SU-DHL-6 (cell line): ENCODE measurements at regions not wholly inside any gene's neighbourhood (a gene's known extent, or its start where the extent isn't known, plus 50 kb on each side); places are given as distances from the start of the nearest gene placed in this dataset.

Source experiments
- H2AFZ ChIP-seq: fragments of 200-600 bp; sonication (generic); 2 replicates; pipeline ENCODE4 v1.6.1; 2014; ENCODE audit warnings: low read depth, mild to moderate bottlenecking, moderate library complexity, mixed read lengths, antibody characterized with exemption, low read length; ENCODE audit not compliant: severe bottlenecking
- H3F3A ChIP-seq: fragments of 200-600 bp; shearing (Covaris generic); 2 replicates; pipeline ENCODE4 v1.6.0; 2016; ENCODE audit warnings: antibody characterized with exemption, mild to moderate bottlenecking; ENCODE audit not compliant: insufficient read depth
- H3K27ac ChIP-seq: fragments of 200-600 bp; sonication (generic); 2 replicates; pipeline ENCODE4 v1.5.1; 2016; ENCODE audit warnings: low read depth, mild to moderate bottlenecking, low read length, moderate library complexity, mixed read lengths
- H3K27me3 ChIP-seq: fragments of 200-600 bp; sonication (generic), shearing (Covaris generic); 2 replicates; pipeline ENCODE4 v1.6.0; 2014; ENCODE audit warnings: mild to moderate bottlenecking, low read length
- H3K36me3 ChIP-seq: fragments of 200-600 bp; sonication (generic); 2 replicates; pipeline ENCODE4 v1.6.1; 2014; ENCODE audit warnings: mild to moderate bottlenecking, low read length, mixed read lengths
- H3K4me2 ChIP-seq: fragments of 300-600, 200-600 bp; shearing (Covaris generic), sonication (generic); 2 replicates; pipeline ENCODE4 v1.6.0; 2014; ENCODE audit warnings: low read length, low read depth, mild to moderate bottlenecking; ENCODE audit not compliant: poor library complexity, severe bottlenecking
- H3K4me3 ChIP-seq: fragments of 200-600 bp; sonication (generic); 2 replicates; pipeline ENCODE4 v1.5.1; 2014; ENCODE audit warnings: antibody characterized with exemption, low read length, mild to moderate bottlenecking, mixed read lengths; ENCODE audit not compliant: insufficient read depth, poor library complexity, severe bottlenecking
- H3K79me2 ChIP-seq: fragments of 200-600 bp; sonication (generic); 2 replicates; pipeline ENCODE4 v1.6.1; 2014; ENCODE audit warnings: mild to moderate bottlenecking, low read length, moderate library complexity; ENCODE audit not compliant: insufficient read depth
- H3K9ac ChIP-seq: fragments of 200-600 bp; sonication (generic); 2 replicates; pipeline ENCODE4 v1.7.0; 2014; ENCODE audit warnings: mild to moderate bottlenecking, low read length
- H3K9me2 ChIP-seq: fragments of 200-600 bp; sonication (generic); replicated peaks from 2 replicates; pipeline ENCODE4 v1.6.1; 2014; ENCODE audit warnings: low read length; ENCODE audit not compliant: insufficient read depth
- H3K9me3 ChIP-seq: fragments of 200-600 bp; sonication (generic); 2 replicates; pipeline ENCODE4 v1.6.1; 2014; ENCODE audit warnings: low read length, mixed read lengths; ENCODE audit not compliant: insufficient read depth
- H4K20me1 ChIP-seq: fragments of 200-600 bp; sonication (generic); 2 replicates; pipeline ENCODE4 v1.6.1; 2014; ENCODE audit warnings: low read depth, mild to moderate bottlenecking, antibody characterized with exemption, low read length, moderate library complexity, mixed read lengths
- EZH2phosphoT487 ChIP-seq: fragments of 200-600 bp; sonication (generic), shearing (Covaris generic); conservative IDR thresholded peaks from 2 replicates; pipeline ENCODE4 v1.6.1; 2018; ENCODE audit warnings: mild to moderate bottlenecking, antibody characterized with exemption, low read length, moderate library complexity, mixed read lengths
- TF ChIP-seq, protein P1 (sequence below): fragments of 200-600 bp; sonication (generic); IDR thresholded peaks from one replicate; pipeline ENCODE4 v1.5.1; 2017; ENCODE audit warnings: antibody characterized with exemption, mild to moderate bottlenecking, low read length, moderate library complexity; ENCODE audit not compliant: insufficient read depth, poor library complexity, severe bottlenecking

DNA sequence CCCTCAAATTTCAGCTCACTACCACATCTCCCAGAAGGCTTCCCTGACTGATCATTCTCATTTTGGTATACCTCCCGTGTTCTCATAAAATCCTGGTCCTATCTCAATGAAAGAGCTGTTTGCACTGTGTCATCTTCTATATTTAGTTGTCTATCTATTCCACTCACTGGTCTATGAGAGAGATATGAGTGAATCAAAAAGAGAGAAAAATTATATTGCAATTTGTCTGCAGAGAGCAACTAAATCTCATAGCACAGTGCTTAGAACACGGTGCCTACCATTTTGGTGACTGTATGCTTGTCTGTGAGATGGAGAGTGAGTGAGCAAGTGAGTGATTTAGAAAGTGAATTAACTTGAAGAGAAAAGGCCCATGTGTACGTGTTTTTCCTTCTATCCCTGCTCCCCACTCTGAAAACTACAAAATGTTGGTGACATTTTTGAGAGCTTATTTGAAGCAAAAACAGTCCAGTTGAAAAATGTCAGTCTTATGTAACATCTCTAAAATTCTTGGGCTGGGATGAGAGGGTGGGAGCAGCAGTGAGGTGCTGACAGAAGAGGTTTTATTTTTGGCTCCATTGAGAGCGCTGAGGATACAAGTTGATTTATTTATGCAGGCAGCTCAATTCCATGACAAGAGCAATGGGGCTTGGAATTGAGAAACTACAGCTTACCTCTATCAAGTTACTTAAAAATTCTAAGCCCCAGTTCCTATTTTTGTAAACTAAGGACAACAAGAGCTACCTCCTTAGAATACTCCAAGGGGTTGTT lies 373.5 kb upstream of the CHST9 start:
- no peak overlapping the region for H3K4me3 ChIP-seq
- H3F3A ChIP-seq, result no peaks in the 10 kb centered on the region
- no peak overlapping the region for H3K9ac ChIP-seq
- H4K20me1 ChIP-seq, result no peaks in the 10 kb centered on the region
- H3K79me2 ChIP-seq, result no peaks in the 10 kb centered on the region
- no peak overlapping the region for H2AFZ ChIP-seq
- H3K9me2 ChIP-seq, result no peaks in the 10 kb centered on the region; the same call in 1 of the 2 replicates
- H3K9me3 ChIP-seq, result no peaks in the 10 kb centered on the region
- H3K4me2 ChIP-seq, result no peak overlapping the region
- H3K27ac ChIP-seq, result no peak overlapping the region
- TF ChIP-seq, protein P1, sequence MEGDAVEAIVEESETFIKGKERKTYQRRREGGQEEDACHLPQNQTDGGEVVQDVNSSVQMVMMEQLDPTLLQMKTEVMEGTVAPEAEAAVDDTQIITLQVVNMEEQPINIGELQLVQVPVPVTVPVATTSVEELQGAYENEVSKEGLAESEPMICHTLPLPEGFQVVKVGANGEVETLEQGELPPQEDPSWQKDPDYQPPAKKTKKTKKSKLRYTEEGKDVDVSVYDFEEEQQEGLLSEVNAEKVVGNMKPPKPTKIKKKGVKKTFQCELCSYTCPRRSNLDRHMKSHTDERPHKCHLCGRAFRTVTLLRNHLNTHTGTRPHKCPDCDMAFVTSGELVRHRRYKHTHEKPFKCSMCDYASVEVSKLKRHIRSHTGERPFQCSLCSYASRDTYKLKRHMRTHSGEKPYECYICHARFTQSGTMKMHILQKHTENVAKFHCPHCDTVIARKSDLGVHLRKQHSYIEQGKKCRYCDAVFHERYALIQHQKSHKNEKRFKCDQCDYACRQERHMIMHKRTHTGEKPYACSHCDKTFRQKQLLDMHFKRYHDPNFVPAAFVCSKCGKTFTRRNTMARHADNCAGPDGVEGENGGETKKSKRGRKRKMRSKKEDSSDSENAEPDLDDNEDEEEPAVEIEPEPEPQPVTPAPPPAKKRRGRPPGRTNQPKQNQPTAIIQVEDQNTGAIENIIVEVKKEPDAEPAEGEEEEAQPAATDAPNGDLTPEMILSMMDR, result no peak
- no peak for TF ChIP-seq EZH2phosphoT487
- no peaks in the 10 kb centered on the region for H3K27me3 ChIP-seq
- no peaks in the 10 kb centered on the region for H3K36me3 ChIP-seq

DNA sequence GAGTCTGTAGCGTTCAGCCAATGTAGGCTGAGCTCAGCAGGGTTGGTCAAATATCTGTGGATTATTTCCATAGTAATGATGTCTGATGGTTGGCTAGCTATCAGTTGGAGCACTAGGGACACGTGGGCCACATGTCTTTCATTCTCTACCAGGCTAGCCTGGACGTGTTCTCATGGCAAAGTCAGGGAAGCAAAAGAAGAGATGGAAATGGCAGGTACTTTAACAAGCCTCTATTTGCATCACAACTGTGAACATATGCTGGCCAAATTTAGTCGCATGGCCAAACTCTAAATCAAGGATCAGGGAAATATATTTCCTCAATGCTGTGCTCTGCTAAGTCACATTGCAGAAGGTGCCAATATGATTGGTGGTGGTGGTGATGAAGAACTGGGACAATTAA lies 371.6 kb upstream of the CHST9 start:
- Histone ChIP-seq H3K9ac (no peak overlapping the region), H3K27me3 (no peaks in the 10 kb centered on the region), H3K9me3 (no peaks in the 10 kb centered on the region), H3K79me2 (no peaks in the 10 kb centered on the region), H3K4me2 (no peak overlapping the region), H3K36me3 (no peaks in the 10 kb centered on the region), H3K9me2 (no peaks in the 10 kb centered on the region; the same call in 1 of the 2 replicates), H4K20me1 (no peaks in the 10 kb centered on the region), H3F3A (no peaks in the 10 kb centered on the region), H3K4me3 (no peak overlapping the region), H2AFZ (no peak overlapping the region), H3K27ac (no peak overlapping the region)
- TF ChIP-seq, protein P1, result no peak
- no peak for TF ChIP-seq EZH2phosphoT487

DNA sequence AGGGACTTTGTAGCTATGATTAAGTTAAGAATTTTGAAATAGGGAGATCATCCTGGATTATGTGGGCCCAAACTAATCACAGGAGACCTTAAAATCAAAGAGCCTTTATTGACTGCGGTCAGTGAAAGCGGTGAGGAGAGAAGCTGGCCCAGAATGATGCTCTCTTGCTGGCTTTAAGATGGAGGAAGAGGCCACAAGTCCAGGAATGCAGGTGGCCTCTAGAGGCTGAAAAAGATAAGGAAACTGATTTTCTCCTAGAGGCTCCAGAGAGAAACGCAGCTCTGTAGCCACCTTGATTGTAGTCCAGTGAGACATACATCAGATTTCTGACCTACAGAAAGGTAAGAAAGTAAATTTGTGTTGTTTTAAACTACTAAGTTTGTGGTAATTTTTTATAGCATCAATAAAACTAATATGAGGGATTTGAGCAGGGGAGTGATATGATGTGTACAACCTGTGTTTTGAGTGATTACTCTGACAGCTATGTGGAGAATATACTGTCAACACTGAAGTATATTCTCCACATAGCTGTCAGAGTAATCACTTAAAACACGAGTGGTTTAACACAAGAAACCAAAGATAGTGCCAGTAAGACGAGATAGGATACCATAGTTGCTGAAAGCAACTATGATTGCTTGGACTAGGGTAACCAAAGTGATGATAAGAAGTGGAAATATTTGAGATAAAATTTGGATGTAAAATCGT lies 364.4 kb upstream of the CHST9 start:
- Histone ChIP-seq H2AFZ (no peak overlapping the region), H3K79me2 (no peaks in the 10 kb centered on the region), H3K27me3 (no peaks in the 10 kb centered on the region), H4K20me1 (no peaks in the 10 kb centered on the region), H3K4me2 (no peak overlapping the region), H3K9me2 (no peaks in the 10 kb centered on the region), H3K9me3 (no peaks in the 10 kb centered on the region), H3K9ac (no peak overlapping the region), H3F3A (no peaks in the 10 kb centered on the region), H3K4me3 (no peak overlapping the region), H3K36me3 (no peaks in the 10 kb centered on the region), H3K27ac (no peak overlapping the region)
- no peak for TF ChIP-seq EZH2phosphoT487
- TF ChIP-seq, protein P1, result no peak
